Astrocyte of the spinal cord (primary cell): ENCODE measurements at regions not wholly inside any gene's neighbourhood (a gene's known extent, or its start where the extent isn't known, plus 50 kb on each side); places are given as distances from the start of the nearest gene placed in this dataset.

ENCODE experiments used
- DNase-seq: peaks from one replicate; pipeline ENCODE4 v3.0.0; 2011; ENCODE audit warnings: low read depth, low spot score
- H3K4me3 ChIP-seq: 2 replicates; pipeline ENCODE4 v1.5.1; 2011; ENCODE audit warnings: low read depth, mild to moderate bottlenecking, low read length, moderate library complexity
- CTCF ChIP-seq: IDR thresholded peaks from 2 replicates; pipeline ENCODE4 v1.5.1; 2012; ENCODE audit warnings: low read depth, mild to moderate bottlenecking, low read length, inconsistent platforms
- in situ Hi-C: cut with HindIII; loops from 2 replicates; pipeline ENCODE4 v1.10.0; 2017; ENCODE audit warnings: low sequenced_read_pairs

- in situ Hi-C loops, result no loop called here
- no peak for DNase-seq
- no peak overlapping the region for H3K4me3 ChIP-seq
- TF ChIP-seq CTCF, result no peak
These were observed 838.8 kb downstream of the GRID1 start for GRCh38 chr10:85527616-85528317.

GRCh38 chr10:85528318-85528652 lies 838.3 kb downstream of the GRID1 start:
- TF ChIP-seq CTCF, result no peak
- in situ Hi-C loops, result no loop called here
- no peak overlapping the region for H3K4me3 ChIP-seq
- no peak for DNase-seq

GRCh38 chr10:85531706-85532105 lies 834.9 kb downstream of the GRID1 start:
- in situ Hi-C loops, result no loop called here
- no peak for TF ChIP-seq CTCF
- no peak for DNase-seq
- H3K4me3 ChIP-seq, result no peak overlapping the region

GRCh38 chr10:85532773-85533172 lies 833.8 kb downstream of the GRID1 start:
- no peak for TF ChIP-seq CTCF
- DNase-seq, result no peak
- no peak overlapping the region for H3K4me3 ChIP-seq
- in situ Hi-C loops, result no loop called here

- no peak for DNase-seq
- in situ Hi-C loops, result no loop called here
- no peak overlapping the region for H3K4me3 ChIP-seq
- no peak for TF ChIP-seq CTCF
These were observed 830.7 kb downstream of the GRID1 start for GRCh38 chr10:85535926-85536325.

- no peak overlapping the region for H3K4me3 ChIP-seq
- in situ Hi-C loops, result no loop called here
- no peak for DNase-seq
- TF ChIP-seq CTCF, result no peak
These were observed 829.0 kb downstream of the GRID1 start for GRCh38 chr10:85537561-85537960.
